ENCODE measurements at regions not wholly inside any gene's neighbourhood (a gene's known extent, or its start where the extent isn't known, plus 50 kb on each side); places are given as distances from the start of the nearest gene placed in this dataset.
"Not testable (repeated sequence)": the region's sequence is repeated elsewhere in the genome, so short reads cannot be mapped to it uniquely, and the experiment has no call there.

- intact Hi-C loops (cut with micrococcal nuclease) = no loop called here
- H3K4me1 Mint-ChIP-seq = no peaks in the 10 kb centered on the region
- H3K36me3 Mint-ChIP-seq (ENCODE audit: low read depth) = no peaks in the 10 kb centered on the region
- ATAC-seq (ENCODE audit: low read depth) (no peak), DNase-seq (no peak)
- peaks cover 7% of the 10 kb centered on the region for H3K9me3 Mint-ChIP-seq
- H3K27ac Mint-ChIP-seq = no peak overlapping the region
- ChIA-PET CTCF (no interaction called here), POLR2A (no interaction called here)
- H3K4me3 Mint-ChIP-seq = no peak overlapping the region
- no peak for TF ChIP-seq CTCF (IDR thresholded peaks at IDR 0.05)
- peaks cover 3% of the 10 kb centered on the region for H3K27me3 Mint-ChIP-seq
Measured at GRCh38 chr4:53942712-53943111, 121.7 kb downstream of the CHIC2 start.

DNA sequence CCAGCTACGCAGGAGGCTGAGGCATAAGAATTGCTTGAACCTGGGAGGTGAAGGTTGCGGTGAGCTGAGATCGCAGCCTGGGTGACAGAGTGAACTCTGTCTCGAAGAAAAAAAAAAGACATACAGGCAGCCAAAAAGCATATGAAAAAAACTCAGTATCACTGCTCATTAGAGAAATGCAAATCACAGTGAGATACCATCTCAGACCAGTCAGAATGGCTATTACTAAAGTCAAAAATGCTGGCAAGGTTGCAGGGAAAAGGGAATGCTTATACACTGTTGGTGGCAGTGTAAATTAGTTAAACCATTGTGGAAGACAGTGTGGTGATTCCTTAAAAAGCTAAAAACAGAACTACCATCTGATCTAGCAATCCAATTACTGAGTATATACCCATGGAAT is 123.1 kb downstream of the CHIC2 start:
- no peak for TF ChIP-seq CTCF (IDR thresholded peaks at IDR 0.05)
- ChIA-PET CTCF (interaction anchor here (1.0 kb wide), 1 partner anchor 10 kb away, joined by 3 read pairs; no protein-coding TSS in a partner anchor), POLR2A (no interaction called here)
- Mint-ChIP-seq H3K4me3 (no peak overlapping the region), H3K36me3 (ENCODE audit: low read depth) (no peaks in the 10 kb centered on the region), H3K4me1 (no peaks in the 10 kb centered on the region), H3K27ac (no peak overlapping the region), H3K9me3 (peaks cover 7% of the 10 kb centered on the region), H3K27me3 (peaks cover 3% of the 10 kb centered on the region)
- intact Hi-C loops (cut with micrococcal nuclease) = no loop called here
- no peak for ATAC-seq (ENCODE audit: low read depth)
- no peak for DNase-seq

GRCh38 chr4:53939892-53940291 is 124.5 kb downstream of the CHIC2 start:
- POLR2A ChIA-PET; ATAC-seq (ENCODE audit: low read depth); H3K27me3 Mint-ChIP-seq; intact Hi-C loops (cut with micrococcal nuclease); DNase-seq; H3K27ac Mint-ChIP-seq; H3K4me1 Mint-ChIP-seq; CTCF ChIA-PET; H3K4me3 Mint-ChIP-seq; H3K36me3 Mint-ChIP-seq (ENCODE audit: low read depth); H3K9me3 Mint-ChIP-seq: not testable (repeated sequence)

DNA sequence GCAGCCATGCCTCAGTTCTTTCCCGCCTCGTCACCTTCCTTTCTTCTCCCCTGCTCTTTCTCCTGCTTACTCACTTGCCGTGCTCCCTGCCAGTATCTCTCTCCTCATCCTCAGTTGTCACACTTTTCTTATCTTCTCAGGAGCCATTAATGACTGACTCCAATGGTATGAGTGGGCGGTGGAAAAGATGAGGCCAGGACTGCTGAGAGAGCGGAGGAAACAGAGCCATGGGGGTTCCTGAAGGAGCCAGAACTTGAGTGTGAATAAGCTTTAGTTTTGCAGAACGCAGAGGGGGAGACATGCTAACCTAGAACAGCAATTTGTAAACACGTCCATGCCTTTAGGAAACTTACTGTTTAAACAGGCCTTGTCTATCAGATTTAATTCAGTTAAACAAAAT is 126.5 kb downstream of the CHIC2 start:
- Mint-ChIP-seq H3K27me3 (peaks cover 10% of the 10 kb centered on the region), H3K36me3 (ENCODE audit: low read depth) (no peaks in the 10 kb centered on the region)
- ATAC-seq (ENCODE audit: low read depth) = no peak

DNA sequence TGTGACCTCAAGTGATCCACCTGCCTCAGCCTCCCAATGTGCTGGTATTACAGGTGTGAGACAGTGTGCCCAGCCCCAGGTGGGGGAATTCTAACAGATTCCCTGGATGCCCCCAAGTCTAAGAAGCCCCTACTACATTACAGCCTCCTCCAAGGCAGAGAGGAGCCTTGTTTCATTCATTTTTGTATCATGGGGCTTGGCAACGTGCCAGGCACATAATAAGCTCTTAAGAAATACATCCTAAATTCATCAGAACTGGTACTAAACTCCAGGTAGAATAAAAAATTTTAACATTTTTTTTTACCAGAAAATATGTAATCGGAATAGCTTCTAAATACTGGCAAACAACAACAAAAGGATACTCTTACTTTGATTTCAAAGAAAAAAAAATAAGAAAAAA is 127.1 kb downstream of the CHIC2 start:
- peaks cover 10% of the 10 kb centered on the region for H3K27me3 Mint-ChIP-seq
- H3K9me3 Mint-ChIP-seq = peaks cover 7% of the 10 kb centered on the region
- ChIA-PET CTCF (no interaction called here), POLR2A (no interaction called here)
- no peaks in the 10 kb centered on the region for H3K4me1 Mint-ChIP-seq
- ATAC-seq (ENCODE audit: low read depth) = no peak
- no peak for TF ChIP-seq CTCF (IDR thresholded peaks at IDR 0.05)
- no peak for DNase-seq
- no peaks in the 10 kb centered on the region for H3K36me3 Mint-ChIP-seq (ENCODE audit: low read depth)
- H3K4me3 Mint-ChIP-seq = no peak overlapping the region
- intact Hi-C loops (cut with micrococcal nuclease) = no loop called here
- H3K27ac Mint-ChIP-seq = no peak overlapping the region

More for the DNA sequence above, 126.5 kb downstream of the CHIC2 start:
- no peak overlapping the region for H3K4me3 Mint-ChIP-seq
- DNase-seq = no peak
- H3K27ac Mint-ChIP-seq = no peak overlapping the region
- H3K4me1 Mint-ChIP-seq = no peaks in the 10 kb centered on the region
- CTCF ChIA-PET = no interaction called here
- POLR2A ChIA-PET = no interaction called here
- TF ChIP-seq CTCF (IDR thresholded peaks at IDR 0.05) = no peak
- H3K9me3 Mint-ChIP-seq = peaks cover 7% of the 10 kb centered on the region
- intact Hi-C loops (cut with micrococcal nuclease) = no loop called here

- H3K27ac Mint-ChIP-seq = no peak overlapping the region
- no peak for TF ChIP-seq CTCF (IDR thresholded peaks at IDR 0.05)
- no peak overlapping the region for H3K4me3 Mint-ChIP-seq
- DNase-seq (no peak), ATAC-seq (ENCODE audit: low read depth) (no peak)
- intact Hi-C loops (cut with micrococcal nuclease) = no loop called here
- H3K27me3 Mint-ChIP-seq = peaks cover 10% of the 10 kb centered on the region
- H3K4me1 Mint-ChIP-seq = no peaks in the 10 kb centered on the region
- ChIA-PET POLR2A (no interaction called here), CTCF (no interaction called here)
- no peaks in the 10 kb centered on the region for H3K36me3 Mint-ChIP-seq (ENCODE audit: low read depth)
- H3K9me3 Mint-ChIP-seq = peaks cover 7% of the 10 kb centered on the region
Measured at GRCh38 chr4:53935780-53936179, 128.6 kb downstream of the CHIC2 start.
